SK-N-SH (cell line): ENCODE measurements at regions not wholly inside any gene's neighbourhood (a gene's known extent, or its start where the extent isn't known, plus 50 kb on each side); places are given as distances from the start of the nearest gene placed in this dataset.

Experiments
- CTCF ChIA-PET: fragments of 300-600, 350-600 bp; formaldehyde crosslinking; extraction: SDS; loops from one replicate; lab custom pipeline; 2021; lab: Yijun Ruan, JAX
- POLR2A ChIA-PET: fragments of 350-600 bp; sonication (Branson Sonifier 250); formaldehyde crosslinking; extraction: SDS; loops from one replicate; lab custom pipeline; 2020; ENCODE audit warnings: antibody characterized with exemption, inconsistent platforms; lab: Yijun Ruan, JAX
- DNase-seq: peaks from one replicate; pipeline ENCODE4 v3.0.0; 2012
- H2AFZ ChIP-seq: fragments of 200-600 bp; sonication (generic); 2 replicates; pipeline ENCODE4 v1.8.1; 2016; ENCODE audit warnings: antibody characterized with exemption, mild to moderate bottlenecking, low read depth
- H3F3A ChIP-seq: fragments of 200-600 bp; sonication (generic); replicated peaks from 2 replicates; pipeline ENCODE3; 2016; ENCODE audit warnings: antibody characterized with exemption, mild to moderate bottlenecking; ENCODE audit not compliant: insufficient read depth
- H3K27ac ChIP-seq, 2 experiments: fragments of 200-500 bp in 1 of 2; fragments of 200-600 bp in 1 of 2; sonication (Bioruptor generic) in 1 of 2; sonication (generic), shearing (Covaris generic) in 1 of 2; 2 replicates each; pipeline versions ENCODE4 v1.5.1 to v1.6.1; 2014 to 2016; ENCODE audit warnings: low read depth in 2 of 2, inconsistent platforms in 1 of 2, low read length in 1 of 2, mild to moderate bottlenecking in 1 of 2, mixed read lengths in 1 of 2
- H3K27me3 ChIP-seq: fragments of 200-600 bp; sonication (generic), shearing (Covaris generic); 2 replicates; pipeline ENCODE4 v1.6.1; 2016; ENCODE audit warnings: mixed run types; ENCODE audit not compliant: insufficient read depth
- H3K36me3 ChIP-seq, 2 experiments: fragments of 200-500 bp in 1 of 2; fragments of 200-600 bp in 1 of 2; sonication (Bioruptor generic) in 1 of 2; sonication (generic) in 1 of 2; replicated peaks in 1 of 2; 2 replicates each; pipeline versions ENCODE3 to v1.5.1; 2014 to 2016; ENCODE audit warnings: low read length in 1 of 2, mild to moderate bottlenecking in 1 of 2; ENCODE audit not compliant: insufficient read depth in 2 of 2, control insufficient read depth in 1 of 2
- H3K4me1 ChIP-seq, 2 experiments: fragments of 200-500 bp in 1 of 2; fragments of 200-600 bp in 1 of 2; sonication (Bioruptor generic) in 1 of 2; sonication (generic), shearing (Covaris generic) in 1 of 2; 2 replicates each; pipeline versions ENCODE4 v1.5.1 to v1.6.1; 2014 to 2016; ENCODE audit warnings: low read depth in 1 of 2, low read length in 1 of 2, mixed run types in 1 of 2; ENCODE audit not compliant: insufficient read depth in 2 of 2, control insufficient read depth in 1 of 2
- H3K4me2 ChIP-seq: fragments of 200-600 bp; sonication (generic), shearing (Covaris generic); 2 replicates; pipeline ENCODE4 v1.6.1; 2017; ENCODE audit warnings: mixed run types
- H3K4me3 ChIP-seq, 2 experiments: fragments of 200-500 bp in 1 of 2; fragments of 200-600 bp in 1 of 2; sonication (Bioruptor generic) in 1 of 2; sonication (generic), shearing (Covaris generic) in 1 of 2; 2 replicates each; pipeline versions ENCODE4 v1.5.1 to v1.8.1; 2014 to 2016; ENCODE audit warnings: low read depth in 2 of 2, inconsistent platforms in 1 of 2, low read length in 1 of 2, mild to moderate bottlenecking in 1 of 2, mixed read lengths in 1 of 2, moderate library complexity in 1 of 2
- H3K79me2 ChIP-seq: fragments of 200-600 bp; sonication (generic); 2 replicates; pipeline ENCODE4 v1.8.1; 2017; ENCODE audit warnings: mild to moderate bottlenecking; ENCODE audit not compliant: insufficient read depth
- H3K9ac ChIP-seq: fragments of 200-600 bp; sonication (generic); 2 replicates; pipeline ENCODE4 v1.6.1; 2017; ENCODE audit warnings: mixed run types
- H3K9me2 ChIP-seq: fragments of 200-600 bp; sonication (generic); 2 replicates; pipeline ENCODE4 v1.6.1; 2017; ENCODE audit warnings: mixed run types
- H3K9me3 ChIP-seq: fragments of 200-600 bp; sonication (generic); 2 replicates; pipeline ENCODE4 v1.6.1; 2017; ENCODE audit warnings: mixed run types, mild to moderate bottlenecking, moderate library complexity
- H4K20me1 ChIP-seq: fragments of 200-600 bp; sonication (generic); 2 replicates; pipeline ENCODE4 v1.6.1; 2017; ENCODE audit warnings: mild to moderate bottlenecking, mixed run types; ENCODE audit not compliant: insufficient read depth
- CHD2 ChIP-seq: fragments of 150-350 bp; IDR thresholded peaks from 2 replicates; pipeline ENCODE4 v1.6.1; 2018; ENCODE audit warnings: low read length; ENCODE audit not compliant: partially characterized antibody
- ELF1 ChIP-seq: IDR thresholded peaks from 2 replicates; pipeline ENCODE4 v1.4.0; 2012
- EP300 ChIP-seq, 2 experiments: IDR thresholded peaks; 2 replicates each; pipeline versions ENCODE4 v1.4.0 to v1.6.1; 2012; ENCODE audit warnings: borderline replicate concordance in 1 of 2, low read depth in 1 of 2, low read length in 1 of 2
- EZH2phosphoT487 ChIP-seq: fragments of 200-600 bp; sonication (generic); IDR thresholded peaks from 2 replicates; pipeline ENCODE4 v1.6.1; 2017; ENCODE audit warnings: low read depth, mixed run types, mild to moderate bottlenecking, antibody characterized with exemption, moderate library complexity, borderline replicate concordance
- FOXJ3 ChIP-seq: sonication (generic); formaldehyde crosslinking; IDR thresholded peaks from 2 replicates; pipeline ENCODE4 v1.5.1; 2020; ENCODE audit warnings: mild to moderate bottlenecking, missing genetic modification reagents
- GABPA ChIP-seq: IDR thresholded peaks from 2 replicates; pipeline ENCODE4 v1.4.0; 2012; ENCODE audit warnings: low read depth, mild to moderate bottlenecking
- IRF3 ChIP-seq: fragments of 150-350 bp; IDR thresholded peaks from 2 replicates; pipeline ENCODE4 v1.6.1; 2016; ENCODE audit warnings: mild to moderate bottlenecking, low read depth, low read length
- MEF2A ChIP-seq: IDR thresholded peaks from 2 replicates; pipeline ENCODE4 v1.4.0; 2012; ENCODE audit warnings: low read depth, borderline replicate concordance
- MXI1 ChIP-seq: IDR thresholded peaks from 2 replicates; pipeline ENCODE4 v1.6.1; 2012; ENCODE audit warnings: mild to moderate bottlenecking, low read depth, low read length, improper control_type of control experiment
- NFIC ChIP-seq: IDR thresholded peaks from 2 replicates; pipeline ENCODE4 v1.4.0; 2012; ENCODE audit warnings: borderline replicate concordance
- NRF1 ChIP-seq: IDR thresholded peaks from 2 replicates; pipeline ENCODE4 v1.6.1; 2012; ENCODE audit warnings: low read depth, mild to moderate bottlenecking, low read length
- POLR2AphosphoS5 ChIP-seq: IDR thresholded peaks from 2 replicates; pipeline ENCODE4 v1.6.1; 2012; ENCODE audit warnings: low read depth, low read length
- RAD21 ChIP-seq: IDR thresholded peaks from 2 replicates; pipeline ENCODE4 v1.6.1; 2012; ENCODE audit warnings: mild to moderate bottlenecking, low read length
- RFX5 ChIP-seq: IDR thresholded peaks from 2 replicates; pipeline ENCODE4 v1.6.1; 2012; ENCODE audit warnings: mild to moderate bottlenecking, improper control_type of control experiment, low read length
- RXRA ChIP-seq: IDR thresholded peaks from 2 replicates; pipeline ENCODE4 v1.4.0; 2012; ENCODE audit warnings: low read depth, mild to moderate bottlenecking, borderline replicate concordance
- SIN3A ChIP-seq: IDR thresholded peaks from 2 replicates; pipeline ENCODE4 v1.6.1; 2012; ENCODE audit warnings: low read depth, mild to moderate bottlenecking, low read length, moderate library complexity, borderline replicate concordance
- SMC3 ChIP-seq: IDR thresholded peaks from 2 replicates; pipeline ENCODE4 v1.6.1; 2012; ENCODE audit warnings: low read depth, low read length, improper control_type of control experiment
- WGBS: methylation state at CpG from one replicate; pipeline ENCODE4 v1.1.6; 2017; ENCODE audit warnings: low lambda C conversion rate; 5-methylcytosine and 5-hydroxymethylcytosine counted together

- H3K79me2 ChIP-seq: no peaks in the 10 kb centered on the region
- H3K27ac ChIP-seq: no peak overlapping the region
- no peaks in the 10 kb centered on the region for H3K27me3 ChIP-seq
- no peak overlapping the region for H3K9ac ChIP-seq
- 27% methylated on average over 2 of the region's 2 CpGs for WGBS
- ChIA-PET CTCF (no interaction called here), POLR2A (no interaction called here)
- H3K4me1 ChIP-seq: no peaks in the 10 kb centered on the region
- no peak overlapping the region for H2AFZ ChIP-seq
- no peak overlapping the region for H3K4me3 ChIP-seq
- no peaks in the 10 kb centered on the region for H3K9me2 ChIP-seq
- no peak overlapping the region for H3K4me2 ChIP-seq
- DNase-seq: no peak
- TF ChIP-seq CHD2 (no peak), MEF2A (no peak), NFIC (no peak), NRF1 (no peak), RAD21 (no peak), IRF3 (no peak), MXI1 (no peak), EP300 (IDR thresholded peaks at IDR 0.05; ENCODE audit: borderline replicate concordance in 1 of 2, low read depth in 1 of 2, low read length in 1 of 2) (no peak)
- H3K9me3 ChIP-seq: no peaks in the 10 kb centered on the region
- no peaks in the 10 kb centered on the region for H3F3A ChIP-seq
- no peaks in the 10 kb centered on the region for H3K36me3 ChIP-seq
- H4K20me1 ChIP-seq: no peaks in the 10 kb centered on the region
Measured at GRCh38 chr5:152070591-152070990, 145.9 kb upstream of the GLRA1 start.

- CTCF ChIA-PET: no interaction called here
- POLR2A ChIA-PET: no interaction called here
- WGBS: 2% methylated on average over 3 of the region's 3 CpGs
Measured at GRCh38 chr5:152066784-152067183, 142.1 kb upstream of the GLRA1 start.

GRCh38 chr5:152063004-152063403, 138.4 kb upstream of the GLRA1 start:
- Histone ChIP-seq H3K27ac (no peak overlapping the region), H3K9me3 (no peaks in the 10 kb centered on the region), H3K4me3 (no peak overlapping the region), H2AFZ (no peak overlapping the region), H3K9me2 (no peaks in the 10 kb centered on the region), H3K4me1 (no peaks in the 10 kb centered on the region), H3K27me3 (no peaks in the 10 kb centered on the region), H3K9ac (no peak overlapping the region), H3K79me2 (no peaks in the 10 kb centered on the region), H4K20me1 (no peaks in the 10 kb centered on the region), H3K36me3 (no peaks in the 10 kb centered on the region), H3F3A (no peaks in the 10 kb centered on the region), H3K4me2 (no peak overlapping the region)
- TF ChIP-seq SMC3 (no peak), RXRA (no peak), EZH2phosphoT487 (no peak), ELF1 (no peak), RFX5 (no peak), FOXJ3 (CRISPR knock-in tag) (no peak), RAD21 (no peak), POLR2AphosphoS5 (no peak), EP300 (IDR thresholded peaks at IDR 0.05; ENCODE audit: borderline replicate concordance in 1 of 2, low read depth in 1 of 2, low read length in 1 of 2) (no peak), SIN3A (no peak)
- DNase-seq: no peak
- ChIA-PET POLR2A (no interaction called here), CTCF (interaction anchor here (0.9 to 1.6 kb wide), 3 partner anchors 80 to 139 kb away, joined by 3 to 4 read pairs (median 3); no protein-coding TSS in a partner anchor)
- 4% methylated on average over 1 of the region's 1 CpG for WGBS

More at GRCh38 chr5:152066784-152067183, 142.1 kb upstream of the GLRA1 start:
- no peak overlapping the region for H3K9ac ChIP-seq
- no peak overlapping the region for H3K4me3 ChIP-seq
- H3K27me3 ChIP-seq: no peaks in the 10 kb centered on the region
- no peaks in the 10 kb centered on the region for H3F3A ChIP-seq
- no peak for DNase-seq
- TF ChIP-seq ELF1 (no peak), CHD2 (no peak), GABPA (no peak)
- no peak overlapping the region for H2AFZ ChIP-seq
- no peaks in the 10 kb centered on the region for H3K4me1 ChIP-seq
- no peaks in the 10 kb centered on the region for H3K36me3 ChIP-seq
- no peak overlapping the region for H3K27ac ChIP-seq
- H3K79me2 ChIP-seq: no peaks in the 10 kb centered on the region
- no peaks in the 10 kb centered on the region for H3K9me2 ChIP-seq
- H3K9me3 ChIP-seq: no peaks in the 10 kb centered on the region
- no peak overlapping the region for H3K4me2 ChIP-seq
- no peaks in the 10 kb centered on the region for H4K20me1 ChIP-seq
